Ishikawa (cell line): ENCODE measurements at regions not wholly inside any gene's neighbourhood (a gene's known extent, or its start where the extent isn't known, plus 50 kb on each side); places are given as distances from the start of the nearest gene placed in this dataset.

Experiments used
- RAD21 ChIP-seq: IDR thresholded peaks from 2 replicates; pipeline ENCODE4 v1.6.1; 2012; ENCODE audit warnings: low read depth
- TAF1 ChIP-seq: IDR thresholded peaks from 2 replicates; pipeline ENCODE4 v1.6.1; 2012; ENCODE audit warnings: low read depth, mild to moderate bottlenecking
- TF ChIP-seq, protein P1 (sequence below): IDR thresholded peaks from 2 replicates; pipeline ENCODE4 v1.6.1; 2012
- TF ChIP-seq, protein P2 (sequence below): IDR thresholded peaks from 2 replicates; pipeline ENCODE4 v1.6.1; 2012; ENCODE audit warnings: low read depth, mild to moderate bottlenecking

DNA sequence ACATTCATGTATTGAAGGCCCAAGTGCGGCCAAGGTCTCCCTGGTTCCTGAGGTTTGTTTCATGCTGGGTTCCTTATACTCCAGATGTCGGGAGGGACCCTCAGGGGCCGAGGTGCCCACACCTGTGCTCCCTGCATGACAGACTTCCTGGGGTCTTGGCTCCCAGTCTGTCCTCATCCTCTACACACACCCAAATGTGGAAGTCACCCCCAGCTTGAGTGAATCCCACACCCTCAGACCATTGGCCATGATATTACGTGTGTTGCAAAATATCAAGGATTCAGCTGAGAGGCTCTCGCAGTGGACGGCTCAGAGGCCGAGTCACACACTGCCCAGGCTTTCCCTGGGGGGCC lies 82.2 kb upstream of the DUSP22 start:
- no peak for TF ChIP-seq TAF1
- no peak for TF ChIP-seq RAD21
- TF ChIP-seq, protein P1, sequence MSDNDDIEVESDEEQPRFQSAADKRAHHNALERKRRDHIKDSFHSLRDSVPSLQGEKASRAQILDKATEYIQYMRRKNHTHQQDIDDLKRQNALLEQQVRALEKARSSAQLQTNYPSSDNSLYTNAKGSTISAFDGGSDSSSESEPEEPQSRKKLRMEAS, result no peak
- TF ChIP-seq, protein P2, sequence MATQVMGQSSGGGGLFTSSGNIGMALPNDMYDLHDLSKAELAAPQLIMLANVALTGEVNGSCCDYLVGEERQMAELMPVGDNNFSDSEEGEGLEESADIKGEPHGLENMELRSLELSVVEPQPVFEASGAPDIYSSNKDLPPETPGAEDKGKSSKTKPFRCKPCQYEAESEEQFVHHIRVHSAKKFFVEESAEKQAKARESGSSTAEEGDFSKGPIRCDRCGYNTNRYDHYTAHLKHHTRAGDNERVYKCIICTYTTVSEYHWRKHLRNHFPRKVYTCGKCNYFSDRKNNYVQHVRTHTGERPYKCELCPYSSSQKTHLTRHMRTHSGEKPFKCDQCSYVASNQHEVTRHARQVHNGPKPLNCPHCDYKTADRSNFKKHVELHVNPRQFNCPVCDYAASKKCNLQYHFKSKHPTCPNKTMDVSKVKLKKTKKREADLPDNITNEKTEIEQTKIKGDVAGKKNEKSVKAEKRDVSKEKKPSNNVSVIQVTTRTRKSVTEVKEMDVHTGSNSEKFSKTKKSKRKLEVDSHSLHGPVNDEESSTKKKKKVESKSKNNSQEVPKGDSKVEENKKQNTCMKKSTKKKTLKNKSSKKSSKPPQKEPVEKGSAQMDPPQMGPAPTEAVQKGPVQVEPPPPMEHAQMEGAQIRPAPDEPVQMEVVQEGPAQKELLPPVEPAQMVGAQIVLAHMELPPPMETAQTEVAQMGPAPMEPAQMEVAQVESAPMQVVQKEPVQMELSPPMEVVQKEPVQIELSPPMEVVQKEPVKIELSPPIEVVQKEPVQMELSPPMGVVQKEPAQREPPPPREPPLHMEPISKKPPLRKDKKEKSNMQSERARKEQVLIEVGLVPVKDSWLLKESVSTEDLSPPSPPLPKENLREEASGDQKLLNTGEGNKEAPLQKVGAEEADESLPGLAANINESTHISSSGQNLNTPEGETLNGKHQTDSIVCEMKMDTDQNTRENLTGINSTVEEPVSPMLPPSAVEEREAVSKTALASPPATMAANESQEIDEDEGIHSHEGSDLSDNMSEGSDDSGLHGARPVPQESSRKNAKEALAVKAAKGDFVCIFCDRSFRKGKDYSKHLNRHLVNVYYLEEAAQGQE, result no peak
